HepG2 (cell line): ENCODE measurements at regions not wholly inside any gene's neighbourhood (a gene's known extent, or its start where the extent isn't known, plus 50 kb on each side); places are given as distances from the start of the nearest gene placed in this dataset.

Source experiments
- ATAC-seq: fragments of 200-7000 bp; cut with Tn5 transposase; 3 replicates; pipeline ENCODE4 v1.9.1; 2020; ENCODE audit warnings: mild to moderate bottlenecking, moderate library complexity
- BruUV-seq: library from RNA; stranded (reverse); fragments of 400-500 nt; replicated peaks from 2 replicates; lab custom pipeline; 2021; lab: Mats Ljungman, UMichigan
- CTCF ChIA-PET: fragments of 300-600 bp; formaldehyde crosslinking; extraction: SDS; loops from one replicate; lab custom pipeline; 2021; ENCODE audit warnings: low total read pairs, inconsistent platforms, low intra/inter-chr PET ratio; lab: Yijun Ruan, JAX
- POLR2A ChIA-PET: fragments of 350-600 bp; sonication (Branson Sonifier 250); formaldehyde crosslinking; loops from one replicate; lab custom pipeline; 2020; ENCODE audit warnings: antibody characterized with exemption, inconsistent platforms; lab: Yijun Ruan, JAX
- DNase-seq: peaks from one replicate; pipeline ENCODE4 v3.0.0-alpha.2; 2015; ENCODE audit warnings: low spot score
- FAIRE-seq: peaks from 3 replicates; lab custom pipeline; 2011; peaks lifted over from hg19 to GRCh38; lab: Jason Lieb, UNC
- H2AFZ ChIP-seq: one replicate; pipeline ENCODE4 v1.6.1; 2011; ENCODE audit warnings: low read length, inconsistent platforms
- H3K27ac ChIP-seq: fragments of 300-600 bp; 3 replicates; pipeline ENCODE4 v1.8.0; 2011; ENCODE audit warnings: mixed run types, mild to moderate bottlenecking, mixed read lengths, low read length, inconsistent platforms; ENCODE audit not compliant: insufficient read depth; ENCODE audit errors: extremely low read length
- H3K27me3 ChIP-seq, 2 experiments: fragments of 200-600 bp in 1 of 2; 2 replicates in 1 of 2; 3 replicates in 1 of 2; pipeline versions ENCODE4 v1.6.0 to v1.8.0; 2011; ENCODE audit warnings: low read length in 2 of 2, mild to moderate bottlenecking in 2 of 2, moderate library complexity in 2 of 2, inconsistent platforms in 1 of 2; ENCODE audit not compliant: insufficient read depth in 2 of 2, control insufficient read depth in 1 of 2
- H3K36me3 ChIP-seq, 2 experiments: fragments of 200-600 bp in 1 of 2; replicated peaks in 1 of 2; 2 replicates in 1 of 2; 3 replicates in 1 of 2; pipeline versions ENCODE4 v1.5.1 to v1.8.0; 2011; ENCODE audit warnings: low read length in 2 of 2, inconsistent platforms in 1 of 2; ENCODE audit not compliant: insufficient read depth in 2 of 2, control insufficient read depth in 1 of 2
- H3K4me1 ChIP-seq: 2 replicates; pipeline ENCODE4 v1.5.1; 2012; ENCODE audit warnings: low read length, inconsistent platforms; ENCODE audit not compliant: insufficient read depth
- H3K4me2 ChIP-seq: 2 replicates; pipeline ENCODE4 v1.6.0; 2011; ENCODE audit warnings: low read depth, low read length, inconsistent platforms
- H3K4me3 ChIP-seq, 3 experiments: fragments of 200-600 bp in 1 of 3; sonication (generic), shearing (Covaris generic) in 1 of 3; replicated peaks in 1 of 3; 2 replicates each; pipeline ENCODE4 v1.5.1; 2011 to 2016; ENCODE audit warnings: low read length in 3 of 3, inconsistent platforms in 2 of 3, low read depth in 2 of 3, mild to moderate bottlenecking in 2 of 3, control low read depth in 1 of 3, mixed read lengths in 1 of 3; ENCODE audit not compliant: insufficient read depth in 1 of 3
- H3K79me2 ChIP-seq: one replicate; pipeline ENCODE4 v1.6.1; 2011; ENCODE audit warnings: low read length, inconsistent platforms; ENCODE audit not compliant: insufficient read depth
- H3K9ac ChIP-seq: 2 replicates; pipeline ENCODE4 v1.6.0; 2011; ENCODE audit warnings: mild to moderate bottlenecking, low read depth, low read length, inconsistent platforms; ENCODE audit not compliant: insufficient read depth
- H3K9me3 ChIP-seq: 2 replicates; pipeline ENCODE4 v1.5.1; 2012; ENCODE audit warnings: mild to moderate bottlenecking, low read length
- H4K20me1 ChIP-seq: 2 replicates; pipeline ENCODE4 v1.6.0; 2011; ENCODE audit warnings: inconsistent platforms, mild to moderate bottlenecking, low read length, moderate library complexity; ENCODE audit not compliant: insufficient read depth
- ATF5 ChIP-seq: sonication (generic); formaldehyde crosslinking; IDR thresholded peaks from 2 replicates; pipeline ENCODE4 v1.4.0; 2020; ENCODE audit warnings: mild to moderate bottlenecking, low read depth, missing genetic modification reagents
- FOXJ3 ChIP-seq: sonication (generic); formaldehyde crosslinking; IDR thresholded peaks from 2 replicates; pipeline ENCODE4 v1.4.0; 2020; ENCODE audit warnings: missing genetic modification reagents, mild to moderate bottlenecking, borderline replicate concordance
- KAT8 ChIP-seq: IDR thresholded peaks from 2 replicates; pipeline ENCODE4 v1.6.1; 2016; ENCODE audit warnings: missing genetic modification reagents, missing compliant biosample characterization
- MED8 ChIP-seq: sonication (generic); formaldehyde crosslinking; IDR thresholded peaks from 2 replicates; pipeline ENCODE4 v1.8.1; 2023; ENCODE audit warnings: mild to moderate bottlenecking, missing genetic modification reagents; ENCODE audit not compliant: insufficient replicate concordance
- YY1 ChIP-seq: IDR thresholded peaks from 2 replicates; pipeline ENCODE4 v1.6.1; 2011; ENCODE audit warnings: low read length, low read depth, moderate library complexity, mild to moderate bottlenecking; ENCODE audit not compliant: insufficient read depth, insufficient replicate concordance
- ZNF383 ChIP-seq: sonication (generic); formaldehyde crosslinking; IDR thresholded peaks from 2 replicates; pipeline ENCODE4 v1.4.0; 2020; ENCODE audit warnings: missing genetic modification reagents, mild to moderate bottlenecking, borderline replicate concordance
- ZNF552 ChIP-seq: sonication (generic); formaldehyde crosslinking; IDR thresholded peaks from 2 replicates; pipeline ENCODE4 v1.9.0; 2022; ENCODE audit warnings: missing genetic modification reagents, mild to moderate bottlenecking, borderline replicate concordance
- ZNF850 ChIP-seq: sonication (generic); formaldehyde crosslinking; conservative IDR thresholded peaks from 2 replicates; pipeline ENCODE4 v1.9.0; 2021; ENCODE audit warnings: mild to moderate bottlenecking, missing genetic modification reagents
- WGBS: methylation state at CpG from one replicate; pipeline ENCODE4 v1.1.6; 2017; ENCODE audit warnings: low lambda C conversion rate; 5-methylcytosine and 5-hydroxymethylcytosine counted together
- in situ Hi-C: cut with HindIII; loops from 2 replicates; pipeline ENCODE4 v1.10.0; 2017; ENCODE audit warnings: low pct_unique_long_range_greater_than_20kb; ENCODE audit not compliant: extremely low pct_ligation_motif_present
- intact Hi-C: fragments of 100-400 bp; cut with micrococcal nuclease; formaldehyde crosslinking; loops from one replicate; pipeline ENCODE4 v1.10.0; 2022; ENCODE audit not compliant: unreplicated experiment
- TF ChIP-seq, protein P1 (sequence below): sonication (generic); formaldehyde crosslinking; IDR thresholded peaks from 2 replicates; pipeline ENCODE4 v1.4.0; 2020; ENCODE audit warnings: missing genetic modification reagents, borderline replicate concordance
- TF ChIP-seq, protein P2 (sequence below): sonication (generic); formaldehyde crosslinking; IDR thresholded peaks from 2 replicates; pipeline ENCODE4 v1.4.0; 2020; ENCODE audit warnings: mild to moderate bottlenecking, missing genetic modification reagents
- TF ChIP-seq, protein P3 (sequence below): sonication (generic); formaldehyde crosslinking; conservative IDR thresholded peaks from 2 replicates; pipeline ENCODE4 v1.8.0; 2022; ENCODE audit warnings: low read depth, missing genetic modification reagents
- TF ChIP-seq, protein P4 (sequence below): IDR thresholded peaks from 2 replicates; pipeline ENCODE4 v1.6.1; 2018; ENCODE audit warnings: missing genetic modification reagents, mild to moderate bottlenecking, missing compliant biosample characterization
- TF ChIP-seq, protein P5 (sequence below): sonication (generic); formaldehyde crosslinking; IDR thresholded peaks from 2 replicates; pipeline ENCODE4 v1.4.0; 2020; ENCODE audit warnings: missing genetic modification reagents; ENCODE audit errors: not compliant biosample characterization
- TF ChIP-seq, protein P6 (sequence below): sonication (generic); formaldehyde crosslinking; IDR thresholded peaks from 2 replicates; pipeline ENCODE4 v1.5.1; 2020; ENCODE audit warnings: missing genetic modification reagents, mild to moderate bottlenecking, borderline replicate concordance

- Histone ChIP-seq H3K27ac (no peak overlapping the region), H3K9ac (no peak overlapping the region), H3K4me2 (no peak overlapping the region), H3K4me3 (no peak overlapping the region), H2AFZ (no peak overlapping the region), H3K9me3 (no peaks in the 10 kb centered on the region), H3K4me1 (no peaks in the 10 kb centered on the region), H3K36me3 (no peaks in the 10 kb centered on the region), H3K79me2 (no peaks in the 10 kb centered on the region), H3K27me3 (no peaks in the 10 kb centered on the region), H4K20me1 (no peaks in the 10 kb centered on the region)
- in situ Hi-C loops (no loop called here), intact Hi-C loops (no loop called here)
- ChIA-PET POLR2A (no interaction called here), CTCF (no interaction called here)
- 75% methylated on average over 2 of the region's 2 CpGs for WGBS
- FAIRE-seq (no peak), ATAC-seq (no peak), DNase-seq (no peak)
- BruUV-seq, result no TSS peak
- TF ChIP-seq MED8 (CRISPR knock-in tag), result no peak
- TF ChIP-seq, protein P1, sequence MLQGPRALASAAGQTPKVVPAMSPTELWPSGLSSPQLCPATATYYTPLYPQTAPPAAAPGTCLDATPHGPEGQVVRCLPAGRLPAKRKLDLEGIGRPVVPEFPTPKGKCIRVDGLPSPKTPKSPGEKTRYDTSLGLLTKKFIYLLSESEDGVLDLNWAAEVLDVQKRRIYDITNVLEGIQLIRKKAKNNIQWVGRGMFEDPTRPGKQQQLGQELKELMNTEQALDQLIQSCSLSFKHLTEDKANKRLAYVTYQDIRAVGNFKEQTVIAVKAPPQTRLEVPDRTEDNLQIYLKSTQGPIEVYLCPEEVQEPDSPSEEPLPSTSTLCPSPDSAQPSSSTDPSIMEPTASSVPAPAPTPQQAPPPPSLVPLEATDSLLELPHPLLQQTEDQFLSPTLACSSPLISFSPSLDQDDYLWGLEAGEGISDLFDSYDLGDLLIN (CRISPR knock-in tag), result no peak
- TF ChIP-seq KAT8 (CRISPR knock-in tag), result no peak
- TF ChIP-seq, protein P2, sequence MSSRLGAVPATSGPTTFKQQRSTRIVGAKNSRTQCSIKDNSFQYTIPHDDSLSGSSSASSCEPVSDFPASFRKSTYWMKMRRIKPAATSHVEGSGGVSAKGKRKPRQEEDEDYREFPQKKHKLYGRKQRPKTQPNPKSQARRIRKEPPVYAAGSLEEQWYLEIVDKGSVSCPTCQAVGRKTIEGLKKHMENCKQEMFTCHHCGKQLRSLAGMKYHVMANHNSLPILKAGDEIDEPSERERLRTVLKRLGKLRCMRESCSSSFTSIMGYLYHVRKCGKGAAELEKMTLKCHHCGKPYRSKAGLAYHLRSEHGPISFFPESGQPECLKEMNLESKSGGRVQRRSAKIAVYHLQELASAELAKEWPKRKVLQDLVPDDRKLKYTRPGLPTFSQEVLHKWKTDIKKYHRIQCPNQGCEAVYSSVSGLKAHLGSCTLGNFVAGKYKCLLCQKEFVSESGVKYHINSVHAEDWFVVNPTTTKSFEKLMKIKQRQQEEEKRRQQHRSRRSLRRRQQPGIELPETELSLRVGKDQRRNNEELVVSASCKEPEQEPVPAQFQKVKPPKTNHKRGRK (CRISPR knock-in tag), result no peak
- TF ChIP-seq, protein P3, sequence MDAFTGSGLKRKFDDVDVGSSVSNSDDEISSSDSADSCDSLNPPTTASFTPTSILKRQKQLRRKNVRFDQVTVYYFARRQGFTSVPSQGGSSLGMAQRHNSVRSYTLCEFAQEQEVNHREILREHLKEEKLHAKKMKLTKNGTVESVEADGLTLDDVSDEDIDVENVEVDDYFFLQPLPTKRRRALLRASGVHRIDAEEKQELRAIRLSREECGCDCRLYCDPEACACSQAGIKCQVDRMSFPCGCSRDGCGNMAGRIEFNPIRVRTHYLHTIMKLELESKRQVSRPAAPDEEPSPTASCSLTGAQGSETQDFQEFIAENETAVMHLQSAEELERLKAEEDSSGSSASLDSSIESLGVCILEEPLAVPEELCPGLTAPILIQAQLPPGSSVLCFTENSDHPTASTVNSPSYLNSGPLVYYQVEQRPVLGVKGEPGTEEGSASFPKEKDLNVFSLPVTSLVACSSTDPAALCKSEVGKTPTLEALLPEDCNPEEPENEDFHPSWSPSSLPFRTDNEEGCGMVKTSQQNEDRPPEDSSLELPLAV (CRISPR knock-in tag), result no peak
- TF ChIP-seq YY1, result no peak
- no peak for TF ChIP-seq FOXJ3
- TF ChIP-seq ZNF383 (CRISPR knock-in tag), result no peak
- TF ChIP-seq, protein P4, sequence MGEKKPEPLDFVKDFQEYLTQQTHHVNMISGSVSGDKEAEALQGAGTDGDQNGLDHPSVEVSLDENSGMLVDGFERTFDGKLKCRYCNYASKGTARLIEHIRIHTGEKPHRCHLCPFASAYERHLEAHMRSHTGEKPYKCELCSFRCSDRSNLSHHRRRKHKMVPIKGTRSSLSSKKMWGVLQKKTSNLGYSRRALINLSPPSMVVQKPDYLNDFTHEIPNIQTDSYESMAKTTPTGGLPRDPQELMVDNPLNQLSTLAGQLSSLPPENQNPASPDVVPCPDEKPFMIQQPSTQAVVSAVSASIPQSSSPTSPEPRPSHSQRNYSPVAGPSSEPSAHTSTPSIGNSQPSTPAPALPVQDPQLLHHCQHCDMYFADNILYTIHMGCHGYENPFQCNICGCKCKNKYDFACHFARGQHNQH (CRISPR knock-in tag), result no peak
- no peak for TF ChIP-seq ZNF552 (CRISPR knock-in tag)
- TF ChIP-seq, protein P5, sequence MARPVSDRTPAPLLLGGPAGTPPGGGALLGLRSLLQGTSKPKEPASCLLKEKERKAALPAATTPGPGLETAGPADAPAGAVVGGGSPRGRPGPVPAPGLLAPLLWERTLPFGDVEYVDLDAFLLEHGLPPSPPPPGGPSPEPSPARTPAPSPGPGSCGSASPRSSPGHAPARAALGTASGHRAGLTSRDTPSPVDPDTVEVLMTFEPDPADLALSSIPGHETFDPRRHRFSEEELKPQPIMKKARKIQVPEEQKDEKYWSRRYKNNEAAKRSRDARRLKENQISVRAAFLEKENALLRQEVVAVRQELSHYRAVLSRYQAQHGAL, result no peak
- TF ChIP-seq ZNF850 (CRISPR knock-in tag), result no peak
- TF ChIP-seq ATF5 (CRISPR knock-in tag), result no peak
- TF ChIP-seq, protein P6, sequence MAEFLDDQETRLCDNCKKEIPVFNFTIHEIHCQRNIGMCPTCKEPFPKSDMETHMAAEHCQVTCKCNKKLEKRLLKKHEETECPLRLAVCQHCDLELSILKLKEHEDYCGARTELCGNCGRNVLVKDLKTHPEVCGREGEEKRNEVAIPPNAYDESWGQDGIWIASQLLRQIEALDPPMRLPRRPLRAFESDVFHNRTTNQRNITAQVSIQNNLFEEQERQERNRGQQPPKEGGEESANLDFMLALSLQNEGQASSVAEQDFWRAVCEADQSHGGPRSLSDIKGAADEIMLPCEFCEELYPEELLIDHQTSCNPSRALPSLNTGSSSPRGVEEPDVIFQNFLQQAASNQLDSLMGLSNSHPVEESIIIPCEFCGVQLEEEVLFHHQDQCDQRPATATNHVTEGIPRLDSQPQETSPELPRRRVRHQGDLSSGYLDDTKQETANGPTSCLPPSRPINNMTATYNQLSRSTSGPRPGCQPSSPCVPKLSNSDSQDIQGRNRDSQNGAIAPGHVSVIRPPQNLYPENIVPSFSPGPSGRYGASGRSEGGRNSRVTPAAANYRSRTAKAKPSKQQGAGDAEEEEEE (CRISPR knock-in tag), result no peak
Observed at GRCh38 chr13:109390391-109390790, 396.0 kb downstream of the IRS2 start.
